ENCODE measurements at regions not wholly inside any gene's neighbourhood (a gene's known extent, or its start where the extent isn't known, plus 50 kb on each side); places are given as distances from the start of the nearest gene placed in this dataset.

DNA sequence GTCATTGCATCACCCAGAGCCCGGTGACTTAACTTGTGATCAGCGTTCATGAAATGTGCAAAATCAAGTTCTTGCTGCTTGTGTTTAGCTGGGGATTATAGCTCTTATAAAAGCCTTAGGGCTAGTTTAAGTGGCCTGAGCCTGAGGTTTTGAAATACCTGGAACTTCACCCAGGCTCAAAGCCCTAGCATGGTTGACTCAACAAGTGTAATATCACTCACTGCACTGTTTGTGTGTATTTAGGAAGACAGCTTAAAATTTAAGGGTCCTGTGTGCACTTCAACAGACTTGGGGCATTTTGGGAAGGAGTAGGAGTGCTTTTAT, 489.5 kb downstream of the GATA3 start:
- no peak for TF ChIP-seq PHF8 (IDR thresholded peaks at IDR 0.05; ENCODE audit: borderline replicate concordance, low read depth)
- TF ChIP-seq, protein P1, sequence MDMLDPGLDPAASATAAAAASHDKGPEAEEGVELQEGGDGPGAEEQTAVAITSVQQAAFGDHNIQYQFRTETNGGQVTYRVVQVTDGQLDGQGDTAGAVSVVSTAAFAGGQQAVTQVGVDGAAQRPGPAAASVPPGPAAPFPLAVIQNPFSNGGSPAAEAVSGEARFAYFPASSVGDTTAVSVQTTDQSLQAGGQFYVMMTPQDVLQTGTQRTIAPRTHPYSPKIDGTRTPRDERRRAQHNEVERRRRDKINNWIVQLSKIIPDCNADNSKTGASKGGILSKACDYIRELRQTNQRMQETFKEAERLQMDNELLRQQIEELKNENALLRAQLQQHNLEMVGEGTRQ (IDR thresholded peaks at IDR 0.05), result no peak
- no peak for TF ChIP-seq POLR2A (IDR thresholded peaks at IDR 0.05; ENCODE audit: low read length)
- no peak for TF ChIP-seq NPAS2 (CRISPR knock-in tag; IDR thresholded peaks at IDR 0.05; ENCODE audit: borderline replicate concordance)
- TF ChIP-seq FOSB (CRISPR knock-in tag; IDR thresholded peaks at IDR 0.05), result no peak
- TF ChIP-seq KDM5A (IDR thresholded peaks at IDR 0.05), result no peak
- no peak for TF ChIP-seq ZNF302 (CRISPR knock-in tag; IDR thresholded peaks at IDR 0.05)
- TF ChIP-seq HOXB5 (CRISPR knock-in tag; IDR thresholded peaks at IDR 0.05), result no peak
- TF ChIP-seq CEBPB (IDR thresholded peaks at IDR 0.05), result no peak
- TF ChIP-seq, protein P2, sequence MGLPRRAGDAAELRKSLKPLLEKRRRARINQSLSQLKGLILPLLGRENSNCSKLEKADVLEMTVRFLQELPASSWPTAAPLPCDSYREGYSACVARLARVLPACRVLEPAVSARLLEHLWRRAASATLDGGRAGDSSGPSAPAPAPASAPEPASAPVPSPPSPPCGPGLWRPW (IDR thresholded peaks at IDR 0.05), result no peak
- TF ChIP-seq, protein P3, sequence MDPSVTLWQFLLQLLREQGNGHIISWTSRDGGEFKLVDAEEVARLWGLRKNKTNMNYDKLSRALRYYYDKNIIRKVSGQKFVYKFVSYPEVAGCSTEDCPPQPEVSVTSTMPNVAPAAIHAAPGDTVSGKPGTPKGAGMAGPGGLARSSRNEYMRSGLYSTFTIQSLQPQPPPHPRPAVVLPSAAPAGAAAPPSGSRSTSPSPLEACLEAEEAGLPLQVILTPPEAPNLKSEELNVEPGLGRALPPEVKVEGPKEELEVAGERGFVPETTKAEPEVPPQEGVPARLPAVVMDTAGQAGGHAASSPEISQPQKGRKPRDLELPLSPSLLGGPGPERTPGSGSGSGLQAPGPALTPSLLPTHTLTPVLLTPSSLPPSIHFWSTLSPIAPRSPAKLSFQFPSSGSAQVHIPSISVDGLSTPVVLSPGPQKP (IDR thresholded peaks at IDR 0.05; ENCODE audit: low read depth, low read length), result no peak
- POLR2A ChIA-PET, result no interaction called here
- Histone ChIP-seq H3K4me2 (no peak overlapping the region), H3K4me1 (no peaks in the 10 kb centered on the region), H3K27ac (no peak overlapping the region), H3K9me3 (peaks cover 10% of the 10 kb centered on the region; the same call in 1 of the 3 replicates), H3K4me3 (no peak overlapping the region)
- FAIRE-seq, result no peak
- WGBS (ENCODE audit: missing lambda C conversion rate), result 73% methylated on average over 2 of the region's 2 CpGs
- CTCF ChIA-PET, result no interaction called here
- ATAC-seq, result no peak
- no peak for DNase-seq (ENCODE audit: low read depth in 1 of 2, low spot score in 1 of 2)

DNA sequence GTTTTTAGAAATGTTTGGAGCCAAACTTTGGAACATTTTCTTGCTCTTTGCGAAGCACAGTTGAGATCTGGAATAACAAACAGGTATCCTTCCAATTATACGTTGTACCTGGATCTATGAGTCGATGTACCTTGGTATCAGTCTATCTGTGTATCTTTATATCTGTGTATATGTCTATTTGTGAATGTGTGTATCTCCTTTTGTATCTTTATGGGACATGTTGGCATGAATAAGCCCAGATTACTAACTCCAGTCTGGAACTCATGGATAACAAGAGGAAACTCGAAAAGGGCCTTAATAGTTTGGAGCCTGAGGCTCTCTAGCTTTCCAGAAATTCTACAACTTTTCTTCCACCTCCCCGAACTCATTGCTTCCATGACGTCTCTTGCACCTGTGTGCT, 490.0 kb downstream of the GATA3 start:
- DNase-seq (ENCODE audit: low read depth in 1 of 2, low spot score in 1 of 2) (no peak), ATAC-seq (no peak), FAIRE-seq (no peak)
- no peak overlapping the region for H3K27ac ChIP-seq
- no peak overlapping the region for H3K4me3 ChIP-seq
- CTCF ChIA-PET, result interaction anchor here (0.7 to 0.8 kb wide), 2 partner anchors 14 to 512 kb away, joined by 3 read pairs; no protein-coding TSS in a partner anchor
- no peaks in the 10 kb centered on the region for H3K4me1 ChIP-seq
- 60% methylated on average over 6 of the region's 6 CpGs for WGBS (ENCODE audit: missing lambda C conversion rate)
- no peak overlapping the region for H3K4me2 ChIP-seq
- TF ChIP-seq, protein P4, sequence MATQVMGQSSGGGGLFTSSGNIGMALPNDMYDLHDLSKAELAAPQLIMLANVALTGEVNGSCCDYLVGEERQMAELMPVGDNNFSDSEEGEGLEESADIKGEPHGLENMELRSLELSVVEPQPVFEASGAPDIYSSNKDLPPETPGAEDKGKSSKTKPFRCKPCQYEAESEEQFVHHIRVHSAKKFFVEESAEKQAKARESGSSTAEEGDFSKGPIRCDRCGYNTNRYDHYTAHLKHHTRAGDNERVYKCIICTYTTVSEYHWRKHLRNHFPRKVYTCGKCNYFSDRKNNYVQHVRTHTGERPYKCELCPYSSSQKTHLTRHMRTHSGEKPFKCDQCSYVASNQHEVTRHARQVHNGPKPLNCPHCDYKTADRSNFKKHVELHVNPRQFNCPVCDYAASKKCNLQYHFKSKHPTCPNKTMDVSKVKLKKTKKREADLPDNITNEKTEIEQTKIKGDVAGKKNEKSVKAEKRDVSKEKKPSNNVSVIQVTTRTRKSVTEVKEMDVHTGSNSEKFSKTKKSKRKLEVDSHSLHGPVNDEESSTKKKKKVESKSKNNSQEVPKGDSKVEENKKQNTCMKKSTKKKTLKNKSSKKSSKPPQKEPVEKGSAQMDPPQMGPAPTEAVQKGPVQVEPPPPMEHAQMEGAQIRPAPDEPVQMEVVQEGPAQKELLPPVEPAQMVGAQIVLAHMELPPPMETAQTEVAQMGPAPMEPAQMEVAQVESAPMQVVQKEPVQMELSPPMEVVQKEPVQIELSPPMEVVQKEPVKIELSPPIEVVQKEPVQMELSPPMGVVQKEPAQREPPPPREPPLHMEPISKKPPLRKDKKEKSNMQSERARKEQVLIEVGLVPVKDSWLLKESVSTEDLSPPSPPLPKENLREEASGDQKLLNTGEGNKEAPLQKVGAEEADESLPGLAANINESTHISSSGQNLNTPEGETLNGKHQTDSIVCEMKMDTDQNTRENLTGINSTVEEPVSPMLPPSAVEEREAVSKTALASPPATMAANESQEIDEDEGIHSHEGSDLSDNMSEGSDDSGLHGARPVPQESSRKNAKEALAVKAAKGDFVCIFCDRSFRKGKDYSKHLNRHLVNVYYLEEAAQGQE (IDR thresholded peaks at IDR 0.05), result no peak
- TF ChIP-seq ZSCAN20 (CRISPR knock-in tag; IDR thresholded peaks at IDR 0.05) (no peak), CHD2 (IDR thresholded peaks at IDR 0.05; ENCODE audit: low read length, partially characterized antibody) (no peak), RARB (CRISPR knock-in tag; IDR thresholded peaks at IDR 0.05) (no peak), CBX8 (IDR thresholded peaks at IDR 0.05) (no peak), HOXB5 (CRISPR knock-in tag; IDR thresholded peaks at IDR 0.05) (no peak), JUN (IDR thresholded peaks at IDR 0.05) (no peak), SMC3 (IDR thresholded peaks at IDR 0.05) (no peak), JUNB (IDR thresholded peaks at IDR 0.05) (no peak), EHMT2 (IDR thresholded peaks at IDR 0.05; ENCODE audit: low read depth) (no peak)
- TF ChIP-seq, protein P5, sequence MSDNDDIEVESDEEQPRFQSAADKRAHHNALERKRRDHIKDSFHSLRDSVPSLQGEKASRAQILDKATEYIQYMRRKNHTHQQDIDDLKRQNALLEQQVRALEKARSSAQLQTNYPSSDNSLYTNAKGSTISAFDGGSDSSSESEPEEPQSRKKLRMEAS (IDR thresholded peaks at IDR 0.05), result no peak
- H3K9me3 ChIP-seq, result 0 out of 3 replicates have a peak, but pooled peaks cover 5% of the 10 kb centered on the region
- POLR2A ChIA-PET, result no interaction called here
